Posterior cingulate gyrus (tissue), 11 donors: ENCODE measurements at regions not wholly inside any gene's neighbourhood (a gene's known extent, or its start where the extent isn't known, plus 50 kb on each side); places are given as distances from the start of the nearest gene placed in this dataset.

Experiments
- DNase-seq, 10 donors: peaks; one replicate each; pipeline versions ENCODE4 v3.0.0 to v3.0.0-alpha.2; 2020 to 2021; ENCODE audit warnings: mixed read lengths in 3 of 10
- intact Hi-C: fragments of 100-400 bp; cut with DNase I; formaldehyde crosslinking; loops from one replicate; pipeline ENCODE4 v1.15.1; 2023

DNA sequence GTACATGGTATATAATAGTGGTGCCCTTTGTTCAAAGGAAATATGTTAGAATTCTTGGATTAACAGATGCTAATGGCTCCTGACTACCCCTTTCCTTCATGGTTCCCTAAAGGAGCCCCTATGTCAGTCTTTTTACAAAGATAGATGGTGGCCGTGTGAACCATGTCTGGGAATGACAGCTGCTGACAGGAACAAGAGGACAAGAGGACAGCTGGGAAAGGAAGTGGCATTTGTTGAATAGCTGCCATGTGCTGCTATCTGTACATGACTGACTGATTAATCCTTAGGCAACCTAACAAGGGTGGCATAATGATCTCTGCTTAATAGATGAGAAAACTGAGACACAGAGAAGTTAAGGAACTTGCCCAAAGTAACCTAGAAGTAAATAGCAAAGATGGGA, 321.7 kb downstream of the ZNF621 start:
- no peak for DNase-seq
- intact Hi-C loops, result no loop called here

DNA sequence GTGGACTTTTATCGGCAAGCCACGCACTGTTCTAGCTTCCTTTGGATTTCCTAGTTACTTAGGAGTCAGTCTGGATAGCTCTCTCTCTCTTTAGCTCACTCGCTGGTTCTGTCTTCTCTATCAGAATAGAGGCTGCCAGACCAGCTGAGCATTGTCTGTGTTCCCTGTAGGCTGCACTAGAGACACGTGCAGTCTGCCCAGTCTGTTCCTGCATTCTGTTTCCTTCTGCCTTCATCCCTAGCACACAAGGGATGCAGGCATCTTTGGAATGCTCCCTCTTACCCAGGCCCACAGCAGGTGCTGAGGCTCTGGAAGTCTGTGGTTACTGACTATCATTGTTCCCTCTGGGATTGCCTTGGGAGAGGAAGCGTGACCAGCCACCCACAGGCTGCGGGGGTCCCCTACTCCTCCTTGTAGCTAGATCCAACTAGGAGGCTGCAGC, 322.8 kb downstream of the ZNF621 start:
- intact Hi-C loops, result no loop called here

DNA sequence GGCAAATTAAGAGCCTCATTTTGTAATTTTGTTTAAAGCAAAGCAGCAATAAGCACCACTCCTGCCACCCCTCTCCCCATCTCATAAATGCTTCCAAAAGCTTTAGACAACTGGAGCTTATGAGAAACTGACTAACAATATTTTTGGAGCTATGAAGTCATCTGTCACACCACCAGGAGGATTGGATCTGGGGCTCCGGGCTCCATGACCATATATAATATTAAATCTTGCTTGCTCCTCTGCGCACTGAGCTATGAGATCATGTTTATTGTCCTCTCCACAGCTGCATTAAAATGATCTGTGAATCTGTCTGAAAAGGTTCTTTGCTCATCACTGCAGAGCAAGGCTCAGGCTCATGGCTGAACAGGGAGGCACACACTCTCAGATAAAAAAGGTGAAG, 323.7 kb downstream of the ZNF621 start:
- intact Hi-C loops, result no loop called here

More for the DNA sequence above, 322.8 kb downstream of the ZNF621 start:
- peak in 4 of 10 donors; percentile 8 to 83 (median 50) for DNase-seq

DNA sequence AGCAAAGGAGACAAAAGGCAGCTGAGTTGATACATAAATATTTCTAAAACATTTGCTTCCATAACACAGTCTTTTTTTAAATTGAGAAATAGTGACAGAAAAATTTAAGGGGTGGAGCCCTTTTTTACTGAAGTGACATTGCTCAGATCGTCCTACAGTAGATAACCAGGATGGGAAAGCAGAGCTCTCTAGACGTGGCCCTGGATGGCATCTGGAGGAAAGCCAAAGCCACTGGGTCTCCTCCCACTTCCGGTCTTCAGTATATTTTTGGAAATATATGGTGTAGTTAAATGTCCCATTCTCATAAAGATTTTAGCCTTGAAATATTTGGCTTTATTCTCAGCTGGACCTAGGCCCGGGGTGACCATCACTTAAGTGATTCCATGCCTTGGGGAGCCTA, 326.1 kb downstream of the ZNF621 start:
- intact Hi-C loops, result no loop called here
- DNase-seq, result no peak

More for the DNA sequence above, 323.7 kb downstream of the ZNF621 start:
- DNase-seq, result no peak

DNA sequence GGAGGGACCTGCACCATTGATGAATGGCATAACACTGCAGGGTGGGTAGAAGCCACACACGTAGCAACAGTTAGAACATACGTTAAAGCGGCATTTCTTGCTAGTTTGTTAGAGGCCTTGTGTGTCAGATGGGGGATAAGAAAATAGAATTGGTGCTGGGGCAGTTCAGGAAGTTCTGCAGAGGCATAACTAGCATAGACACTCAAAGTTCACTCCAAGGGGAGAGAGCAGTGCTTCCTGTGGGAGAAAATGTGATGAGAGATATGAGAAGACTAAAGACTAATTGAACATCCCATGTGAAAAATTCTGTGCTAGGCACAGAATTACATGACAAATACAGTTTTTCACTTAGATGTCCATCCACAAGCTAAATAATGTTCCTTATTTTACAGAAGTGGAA, 327.1 kb downstream of the ZNF621 start:
- intact Hi-C loops, result no loop called here
- DNase-seq, result no peak

DNA sequence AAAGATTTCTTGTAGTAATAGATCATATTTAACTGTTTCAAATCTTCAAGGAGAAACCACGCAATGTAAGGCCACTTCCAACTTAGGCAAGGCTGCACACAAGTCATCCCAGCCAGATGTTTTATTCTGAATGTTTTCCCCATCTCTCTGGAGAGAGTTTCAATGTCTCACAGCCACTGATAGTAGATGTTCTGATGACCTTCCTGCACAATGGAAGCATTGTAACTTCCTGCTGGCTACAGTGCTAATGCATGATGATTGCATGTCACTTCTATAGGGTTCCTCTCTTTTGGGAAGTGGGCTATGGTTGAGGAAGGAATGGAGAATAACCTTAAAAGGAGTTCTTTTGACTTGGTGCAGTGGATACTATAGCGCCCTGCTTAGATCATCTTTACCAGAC, 328.0 kb downstream of the ZNF621 start:
- intact Hi-C loops, result no loop called here
- DNase-seq, result no peak

DNA sequence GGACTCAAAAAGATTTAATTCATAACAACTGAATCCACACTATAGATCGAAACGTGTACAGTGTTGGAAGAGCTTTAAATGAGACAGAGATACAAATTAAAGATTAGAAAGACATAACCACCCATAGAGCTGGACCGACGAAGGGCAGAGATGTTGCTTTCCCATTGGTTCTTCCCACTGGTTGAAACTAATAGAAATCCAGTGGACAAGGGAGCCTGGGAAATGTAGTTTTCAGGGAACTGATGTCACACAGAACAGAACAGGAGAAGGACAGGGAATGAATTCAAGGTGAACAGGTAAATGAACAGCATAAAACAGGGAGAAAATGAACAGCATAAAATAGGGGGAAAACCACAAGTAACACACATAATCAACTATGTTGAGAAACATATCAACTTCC, 328.7 kb downstream of the ZNF621 start:
- intact Hi-C loops, result no loop called here
- no peak for DNase-seq

DNA sequence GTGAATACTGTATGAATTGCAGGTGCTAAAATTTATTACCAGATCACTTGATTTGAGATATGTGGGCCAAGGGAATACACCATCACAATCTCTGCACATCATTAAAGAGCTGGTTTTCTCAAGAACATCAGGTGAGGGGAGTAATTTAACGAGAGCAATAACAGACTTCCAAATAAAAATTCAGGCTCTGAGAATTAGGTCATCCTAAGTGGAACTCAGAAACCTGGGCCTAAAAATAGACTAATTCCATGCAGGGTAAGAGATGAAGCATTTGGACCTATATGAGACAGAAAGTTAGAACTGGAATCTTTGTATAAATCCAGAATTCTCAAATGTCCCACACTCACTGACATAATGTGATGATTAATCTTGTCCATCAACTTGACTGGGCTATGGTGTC, 331.1 kb downstream of the ZNF621 start:
- intact Hi-C loops, result no loop called here
- DNase-seq, result no peak

DNA sequence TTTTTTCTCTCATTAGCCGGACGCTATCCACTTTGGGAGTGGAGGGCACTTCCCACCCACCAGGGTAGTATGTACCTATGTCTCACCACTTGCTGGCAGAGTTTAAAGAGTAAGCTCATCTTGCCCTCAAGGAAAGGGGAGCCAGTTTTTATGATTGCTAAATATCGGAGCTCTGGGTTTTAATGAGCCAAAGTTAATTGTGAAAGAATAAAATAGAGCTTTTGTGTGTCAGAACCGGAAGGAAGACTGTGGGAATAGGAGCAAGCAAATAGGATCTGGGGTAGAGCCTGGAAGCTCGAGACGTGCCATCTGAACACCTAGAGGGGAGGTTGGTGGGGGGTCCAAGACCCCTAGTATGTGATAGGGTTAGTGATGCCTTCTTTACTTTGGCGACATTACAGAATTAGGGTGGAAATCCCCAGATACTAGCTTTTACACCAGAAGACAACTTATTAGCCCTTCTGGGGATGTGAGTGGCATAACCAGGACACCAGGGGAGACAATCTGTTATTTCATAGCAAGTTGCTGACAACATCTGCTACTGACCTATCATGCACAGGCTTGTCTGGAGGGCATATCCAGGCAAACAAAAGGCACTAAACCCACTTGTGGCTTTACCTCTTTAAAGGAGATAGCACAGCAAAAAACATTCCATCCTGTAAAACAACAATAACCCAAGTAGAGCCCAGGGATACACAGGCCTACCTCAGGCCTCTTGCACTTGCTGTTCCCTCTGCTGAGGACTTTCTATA, 333.8 kb downstream of the ZNF621 start:
- intact Hi-C loops, result no loop called here
- DNase-seq, result no peak

DNA sequence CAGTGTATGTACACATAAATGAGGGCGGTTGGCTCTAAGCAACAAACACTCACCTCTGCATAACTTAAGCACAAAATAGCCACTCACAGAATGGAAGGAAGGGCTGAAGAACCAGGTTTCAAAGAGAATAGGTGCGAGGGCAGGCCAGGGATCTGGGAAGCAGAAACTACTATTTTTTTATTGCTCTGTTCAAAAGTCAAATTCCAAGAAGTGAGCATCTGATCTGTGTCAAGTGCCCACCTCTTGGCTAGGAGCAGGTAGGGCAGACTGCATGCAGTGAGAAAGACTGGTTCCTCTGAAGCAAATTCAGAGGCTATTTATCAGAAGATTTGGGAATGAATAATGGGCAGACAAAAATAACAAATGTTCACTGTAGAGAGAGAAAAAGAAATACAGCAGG, 336.4 kb upstream of the CTNNB1 start:
- intact Hi-C loops, result no loop called here
- DNase-seq, result no peak

DNA sequence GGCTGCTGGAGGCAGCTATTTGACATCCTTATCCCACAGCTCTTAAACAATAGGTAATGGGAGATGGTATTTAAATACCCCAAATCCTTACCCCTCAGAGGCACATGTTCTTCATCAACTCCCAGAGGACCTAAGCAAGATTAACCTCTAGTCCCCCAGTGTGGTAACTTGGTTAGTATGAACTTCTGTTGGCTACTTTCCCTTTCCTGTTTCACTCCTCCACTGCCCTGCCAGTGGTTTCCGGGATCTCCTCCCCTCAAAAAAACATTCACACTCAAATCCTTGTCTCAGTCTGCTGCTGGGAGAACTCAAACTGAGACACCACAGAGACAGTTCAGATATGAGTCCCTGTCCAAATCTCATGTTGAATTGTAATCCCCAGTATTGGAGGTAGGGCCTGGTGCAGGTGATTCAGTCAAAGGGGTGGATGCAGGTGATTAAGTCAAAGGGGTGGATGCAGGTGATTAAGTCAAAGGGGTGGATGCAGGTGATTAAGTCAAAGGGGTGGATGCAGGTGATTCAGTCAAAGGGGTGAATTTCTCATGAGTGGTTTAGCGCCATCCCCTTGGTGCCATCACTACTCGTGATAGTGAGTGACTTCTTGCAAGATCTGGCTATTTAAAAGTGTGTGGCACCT, 335.0 kb upstream of the CTNNB1 start:
- intact Hi-C loops, result no loop called here
- no peak for DNase-seq

DNA sequence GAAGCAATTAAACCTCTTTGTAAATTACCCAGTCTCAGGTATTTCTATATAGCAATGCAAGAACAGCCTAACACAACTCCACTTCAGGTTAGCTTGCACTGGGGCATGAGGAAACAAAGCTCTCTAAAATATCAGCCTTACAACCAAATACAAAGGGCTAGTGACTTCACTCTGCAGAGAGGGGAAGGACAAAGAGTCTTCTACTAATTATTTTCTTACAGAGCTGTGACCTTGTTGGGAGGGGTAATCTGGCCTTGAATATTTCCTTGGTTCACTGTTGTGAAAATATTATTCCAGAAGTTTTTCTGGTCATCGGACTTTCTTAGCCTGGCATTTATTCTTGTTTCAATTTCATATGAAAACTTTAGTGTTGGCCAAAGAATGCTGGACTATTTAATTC, 334.4 kb upstream of the CTNNB1 start:
- no peak for DNase-seq
- intact Hi-C loops, result no loop called here

DNA sequence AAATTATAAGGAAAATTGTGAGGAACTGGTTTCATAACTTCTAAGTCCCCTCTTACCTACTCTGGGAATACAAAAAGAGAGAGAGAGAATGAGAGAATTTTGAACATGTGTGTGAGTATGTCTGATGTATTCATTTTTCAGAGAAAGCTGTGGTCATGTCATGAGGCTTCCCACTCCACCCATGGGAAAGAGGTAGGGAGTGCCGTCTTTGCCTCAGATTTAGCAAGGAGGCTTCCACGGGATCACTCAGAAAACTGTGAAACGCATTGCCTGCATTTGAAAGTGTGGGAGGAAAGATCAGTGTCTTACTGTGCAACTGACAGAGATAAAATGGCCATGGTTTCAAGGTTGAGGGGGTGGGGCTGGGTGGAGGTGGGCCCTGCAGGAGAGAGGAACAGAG, 331.5 kb upstream of the CTNNB1 start:
- DNase-seq, result no peak
- intact Hi-C loops, result no loop called here

DNA sequence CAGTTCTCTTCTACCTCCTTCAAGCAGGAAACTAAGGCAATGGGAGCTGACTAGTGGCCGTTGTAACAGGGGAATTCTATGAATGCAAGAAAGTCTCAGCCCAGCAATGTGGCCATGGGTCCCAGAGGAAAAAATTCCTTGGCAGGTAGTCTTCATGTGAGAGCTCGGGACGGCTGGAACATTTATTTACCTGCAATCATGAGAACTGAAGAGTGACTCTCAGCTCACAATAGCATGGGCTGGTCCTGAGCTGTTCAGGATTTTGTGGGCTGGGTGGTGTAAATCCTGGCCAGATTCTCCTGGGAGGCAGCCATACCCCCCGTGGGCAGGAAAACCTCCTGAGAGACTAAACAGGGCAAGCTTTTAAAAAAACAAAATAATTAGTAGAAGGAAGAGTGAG, 330.3 kb upstream of the CTNNB1 start:
- intact Hi-C loops, result no loop called here
- no peak for DNase-seq

DNA sequence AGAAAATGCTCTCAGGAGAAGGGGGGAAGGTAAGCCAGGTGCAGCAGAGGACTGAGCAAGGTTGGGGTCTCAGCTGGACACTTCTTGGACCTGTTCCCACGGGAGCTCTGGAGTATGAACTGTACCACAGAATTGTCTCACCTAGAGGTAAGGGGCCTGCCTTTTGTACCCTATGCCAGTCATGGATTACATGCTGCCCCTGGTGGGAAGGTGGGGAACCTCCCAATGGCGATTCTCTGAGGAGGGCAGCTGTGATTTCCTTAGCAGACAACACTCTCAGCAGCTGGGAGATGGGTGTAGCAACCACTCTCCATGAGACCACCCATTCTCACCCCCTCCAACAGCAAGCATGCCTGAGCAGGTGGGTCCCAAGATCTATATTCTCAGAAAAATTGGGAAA, 329.4 kb upstream of the CTNNB1 start:
- intact Hi-C loops, result no loop called here
- no peak for DNase-seq

DNA sequence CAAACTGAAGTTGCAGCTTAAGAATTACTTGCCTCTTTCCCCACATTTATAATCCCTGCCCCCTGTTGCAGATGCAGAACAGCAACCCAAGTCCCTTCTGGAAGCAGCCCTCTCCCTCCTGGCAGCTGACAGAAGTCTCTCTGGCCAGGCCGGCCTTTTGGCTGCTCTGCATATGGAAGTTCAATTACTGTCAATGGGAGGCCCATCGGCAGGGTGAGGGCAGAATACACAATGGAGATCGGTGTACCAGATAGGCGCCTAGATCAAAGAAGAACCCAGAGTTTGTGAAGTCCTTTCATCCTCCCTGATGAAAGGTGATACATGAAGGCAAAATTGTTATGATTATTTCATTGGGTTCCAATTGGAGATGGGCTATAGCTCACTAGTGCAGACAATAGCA, 327.9 kb upstream of the CTNNB1 start:
- DNase-seq, result no peak
- intact Hi-C loops, result no loop called here

DNA sequence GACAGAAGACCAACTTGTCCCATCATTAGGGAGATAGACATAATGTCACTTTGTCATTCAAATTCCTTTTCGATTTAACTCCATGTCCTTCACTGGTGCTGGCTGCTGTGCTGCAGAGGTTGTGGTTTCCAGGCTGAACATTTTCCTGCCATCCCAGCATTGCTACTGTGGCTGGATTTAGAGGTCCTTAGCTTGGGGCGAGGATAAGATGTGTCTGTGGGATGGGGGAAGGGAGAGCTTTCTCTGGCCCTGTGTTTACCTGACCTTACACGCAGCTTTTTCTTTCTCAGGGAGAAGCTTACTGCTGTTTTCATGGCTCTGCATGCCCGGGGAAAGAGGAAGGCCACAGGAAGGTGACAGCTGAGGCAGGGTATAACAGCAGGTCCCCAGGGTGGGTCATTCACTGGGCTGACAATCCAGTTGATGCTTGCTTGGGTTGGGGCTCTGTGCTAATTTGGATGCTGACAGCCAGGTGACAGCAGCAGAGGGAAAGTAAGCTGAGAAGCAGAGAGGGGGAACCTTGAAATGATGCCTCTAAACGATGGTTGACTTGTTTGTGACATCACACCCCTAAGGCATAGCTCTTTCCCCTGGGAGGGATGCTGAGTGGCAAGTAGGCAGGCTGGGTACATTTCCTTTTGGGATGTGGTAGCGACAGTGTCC, 326.9 kb upstream of the CTNNB1 start:
- no peak for DNase-seq
- intact Hi-C loops, result no loop called here

DNA sequence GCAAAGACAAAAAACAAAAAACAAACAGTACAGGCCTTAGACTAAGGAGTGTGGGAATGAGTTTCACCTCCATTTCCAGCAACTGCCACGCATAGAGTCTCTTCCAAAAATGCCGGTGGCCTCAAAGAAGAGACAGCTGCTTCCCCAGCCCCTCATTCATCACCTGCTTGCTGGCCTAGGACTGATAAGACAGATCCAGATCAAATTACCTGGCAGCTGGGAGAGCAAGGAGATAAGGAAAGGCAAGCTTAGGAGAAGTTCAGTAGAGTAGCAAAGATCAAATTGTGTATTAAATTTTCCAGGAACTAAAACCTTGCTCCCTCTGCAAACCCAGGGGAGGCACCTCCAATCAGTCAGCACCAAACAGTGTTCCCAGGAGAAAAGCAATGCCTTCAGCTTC, 325.8 kb upstream of the CTNNB1 start:
- intact Hi-C loops, result no loop called here
- no peak for DNase-seq

DNA sequence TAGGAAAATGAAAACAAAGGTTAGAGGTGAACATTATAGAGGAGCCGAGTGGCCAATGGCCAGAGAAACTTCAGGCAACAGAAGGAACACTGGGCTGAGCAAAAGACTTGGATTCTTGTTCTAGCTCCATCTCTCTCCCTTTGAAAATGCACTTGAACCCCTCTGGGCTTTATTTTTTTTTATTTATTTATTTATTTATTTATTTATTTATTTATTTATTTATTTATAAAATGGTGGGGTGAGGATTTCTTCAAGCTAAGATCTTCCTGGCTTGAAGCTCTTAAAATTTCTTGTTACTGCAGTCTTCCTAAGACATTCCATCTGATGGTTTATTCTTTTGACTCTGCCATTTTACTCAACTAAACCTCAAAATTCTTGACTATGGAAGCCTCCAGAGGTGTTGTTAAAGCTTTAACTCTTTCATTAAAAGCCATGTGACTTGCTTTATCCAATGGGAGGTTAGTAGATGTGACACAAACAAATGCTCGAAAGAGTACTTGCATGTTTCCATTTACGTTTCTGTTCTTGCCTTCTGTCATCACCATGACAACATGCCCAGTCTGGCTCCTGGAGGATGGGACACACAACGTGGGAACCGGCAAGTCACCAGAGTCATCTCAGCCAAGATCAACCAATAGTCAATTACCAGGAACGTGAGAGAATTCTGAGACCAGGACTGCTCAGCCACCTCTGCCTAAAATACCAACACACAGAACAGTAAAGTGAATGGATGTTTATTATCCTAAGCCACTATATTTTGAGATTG, 325.2 kb upstream of the CTNNB1 start:
- no peak for DNase-seq
- intact Hi-C loops, result no loop called here

DNA sequence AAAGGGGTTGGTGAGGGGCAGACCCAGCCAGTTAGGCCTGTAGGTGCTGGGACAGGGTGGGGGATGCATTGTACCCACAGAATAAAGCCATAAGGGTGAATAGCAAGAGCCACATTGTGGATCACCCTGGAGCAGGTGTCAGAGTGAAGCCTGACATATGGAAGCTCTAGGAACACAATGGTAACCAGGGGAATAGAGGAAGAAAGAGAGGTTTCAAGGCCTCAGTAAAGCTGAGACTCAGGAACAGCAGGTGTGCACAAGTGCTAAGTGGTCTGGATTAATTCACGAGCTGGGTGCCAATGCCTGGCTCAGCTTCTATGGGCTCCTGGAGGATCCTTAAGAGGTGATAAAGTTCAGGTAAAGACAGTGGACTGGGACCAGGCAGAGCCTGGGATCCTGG, 323.7 kb upstream of the CTNNB1 start:
- no peak for DNase-seq
- intact Hi-C loops, result no loop called here

DNA sequence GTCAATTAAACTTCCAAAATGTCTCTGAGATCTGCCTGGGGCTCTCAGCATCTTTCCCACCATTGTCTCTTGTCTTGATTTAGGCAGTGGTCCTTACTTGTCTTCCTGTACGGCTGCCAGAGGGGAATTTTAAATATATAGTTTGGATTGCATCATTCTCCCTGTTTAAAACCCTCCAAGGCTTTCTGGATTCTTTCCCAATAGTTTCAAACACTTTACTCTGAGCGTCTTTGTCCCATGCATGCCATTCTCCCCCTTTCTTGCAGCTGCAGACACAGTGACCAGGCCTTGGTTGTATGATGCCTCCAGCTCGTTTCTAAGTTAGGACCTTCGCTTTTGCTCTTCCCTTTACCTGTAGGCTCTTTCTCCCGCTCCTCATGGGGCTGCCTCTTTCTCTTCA, 323.3 kb upstream of the CTNNB1 start:
- no peak for DNase-seq
- intact Hi-C loops, result no loop called here
